HG03045 (cell line): ENCODE measurements at regions not wholly inside any gene's neighbourhood (a gene's known extent, or its start where the extent isn't known, plus 50 kb on each side); places are given as distances from the start of the nearest gene placed in this dataset.

Source experiments
- ATAC-seq: cut with Tn5 transposase; IDR thresholded peaks from one replicate; pipeline ENCODE4 v1.9.1; 2021; ENCODE audit warnings: mild to moderate bottlenecking, moderate library complexity; ENCODE audit not compliant: unreplicated experiment

DNA sequence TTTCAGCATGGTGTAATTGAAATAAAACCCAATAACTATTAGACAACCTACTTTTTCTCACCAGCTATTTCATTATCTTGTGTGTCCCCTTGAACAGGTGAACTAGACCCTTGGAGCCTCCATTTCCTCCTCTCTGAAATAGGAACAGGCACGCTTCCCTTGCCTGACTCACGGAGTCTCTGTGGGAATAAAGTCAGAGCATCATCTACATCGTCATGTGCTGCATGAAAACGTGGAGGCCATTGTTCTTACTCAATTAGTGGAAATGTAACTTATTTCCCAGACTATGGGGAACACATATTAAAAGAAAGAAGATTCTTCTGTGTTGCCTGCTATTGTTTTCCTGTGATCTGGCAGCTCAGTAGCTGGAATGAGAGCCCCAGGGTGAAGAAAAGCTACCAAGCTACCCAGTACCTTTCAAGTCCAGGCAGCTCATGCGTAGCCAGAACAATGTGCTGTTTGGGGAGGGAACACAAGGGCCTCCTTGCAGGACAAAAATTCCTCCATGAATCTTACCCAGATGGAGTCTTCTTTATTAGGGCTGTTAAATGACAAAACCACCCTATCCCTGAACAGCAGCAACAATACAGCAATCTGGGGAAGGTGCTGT is 59.8 kb downstream of the SOX11 start:
- no peak for ATAC-seq

DNA sequence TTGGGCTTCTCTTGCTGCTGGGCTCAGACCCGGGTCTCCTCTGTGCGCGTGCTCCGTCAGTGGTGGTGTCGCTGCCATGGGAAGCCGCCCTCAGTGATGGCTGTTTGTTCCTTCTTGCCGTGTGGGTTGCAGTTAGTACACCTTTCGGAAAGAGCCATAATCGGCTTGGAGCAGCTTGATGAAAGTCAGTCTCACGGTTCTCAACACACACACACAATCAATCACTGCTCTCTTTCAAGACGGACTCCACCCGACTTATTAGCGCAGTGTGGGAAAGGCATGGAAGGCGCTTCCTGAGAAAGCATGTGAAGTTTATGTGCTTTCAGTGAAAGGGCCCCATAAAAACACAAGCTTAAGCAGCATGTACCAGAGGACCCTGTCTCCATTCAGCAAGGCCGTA is 64.1 kb downstream of the SOX11 start:
- no peak for ATAC-seq

- ATAC-seq: no peak
These were observed 66.2 kb downstream of the SOX11 start for GRCh38 chr2:5758346-5758745.

- no peak for ATAC-seq
These were observed 67.8 kb downstream of the SOX11 start for GRCh38 chr2:5759949-5760348.

GRCh38 chr2:5763531-5763930 is 71.3 kb downstream of the SOX11 start:
- ATAC-seq: no peak

- ATAC-seq: no peak
These were observed 71.9 kb downstream of the SOX11 start for GRCh38 chr2:5764041-5764440.

DNA sequence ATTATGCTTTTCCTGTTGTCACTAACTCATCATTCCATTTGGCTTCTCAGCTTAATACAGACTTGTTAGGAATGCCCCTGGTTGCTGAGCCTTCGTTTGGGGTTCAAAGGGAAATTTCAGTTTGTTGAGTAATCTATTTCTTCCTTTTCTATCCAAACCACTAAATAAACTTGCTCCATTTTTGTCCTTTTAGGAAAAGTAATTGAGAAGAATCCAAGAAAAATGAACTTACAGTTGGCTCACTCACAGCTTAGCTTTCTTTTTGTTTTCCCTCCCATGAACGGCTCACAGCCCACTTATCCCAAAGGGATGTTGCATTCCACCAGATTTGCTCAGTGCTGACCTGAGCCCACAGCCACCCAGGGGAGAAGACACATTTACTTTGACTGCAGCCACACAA is 73.9 kb downstream of the SOX11 start:
- no peak for ATAC-seq

DNA sequence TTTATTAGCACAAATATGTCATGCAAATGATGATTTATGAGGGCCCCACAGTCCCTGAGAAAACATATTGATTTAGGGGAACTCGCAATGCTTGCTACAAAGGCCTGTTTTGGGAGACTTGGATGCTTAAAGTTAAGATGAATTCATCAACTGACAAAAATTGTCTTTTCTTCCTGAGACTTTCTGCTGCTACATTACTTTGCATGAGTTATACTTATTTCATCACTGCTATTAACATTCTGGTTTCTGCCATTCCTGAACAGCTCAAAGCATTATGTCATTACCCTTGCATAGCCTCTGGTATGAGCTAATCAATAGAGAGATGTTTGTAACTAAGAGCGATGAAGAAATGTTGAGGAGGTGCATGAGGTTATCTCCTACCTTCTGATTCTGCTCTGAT is 74.4 kb downstream of the SOX11 start:
- no peak for ATAC-seq

DNA sequence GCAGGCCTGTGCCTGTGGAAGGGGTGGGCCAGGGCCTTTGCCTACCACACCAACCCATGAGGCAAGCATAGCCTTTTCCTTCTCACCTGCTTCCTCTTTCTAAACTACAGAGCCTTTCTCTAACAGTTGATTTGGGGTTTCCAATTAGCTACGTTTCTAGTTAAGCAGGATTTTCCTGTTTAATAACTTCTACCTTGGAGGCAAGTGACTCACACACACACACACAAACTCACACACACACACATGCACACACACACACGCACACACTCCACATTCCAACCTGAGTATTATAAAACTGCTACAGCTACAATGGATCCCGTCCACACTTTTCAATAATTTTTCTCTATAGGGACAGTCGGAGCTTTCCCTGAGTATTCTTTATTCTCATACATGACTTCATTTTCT is 84.9 kb downstream of the SOX11 start:
- ATAC-seq: no peak

GRCh38 chr2:5781679-5782078 is 89.5 kb downstream of the SOX11 start:
- no peak for ATAC-seq

DNA sequence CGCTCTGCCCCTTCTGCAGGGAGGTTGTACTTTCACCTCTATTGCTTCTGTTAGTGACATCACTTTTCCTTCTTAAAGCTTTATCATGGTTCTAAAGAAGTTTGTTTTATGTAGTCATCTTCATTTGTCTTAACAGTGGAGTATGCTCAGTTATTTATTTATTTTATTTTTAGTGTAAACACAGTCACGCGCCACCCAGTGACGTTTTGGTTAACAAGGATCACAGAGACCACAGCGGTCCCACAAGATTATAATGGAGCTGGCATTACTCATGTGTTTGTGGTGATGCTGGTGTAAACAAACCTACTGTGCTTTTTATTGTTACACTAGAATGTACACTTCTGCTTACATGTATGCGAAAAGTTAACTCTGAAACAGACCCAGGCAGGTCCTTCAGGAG is 89.9 kb downstream of the SOX11 start:
- no peak for ATAC-seq

DNA sequence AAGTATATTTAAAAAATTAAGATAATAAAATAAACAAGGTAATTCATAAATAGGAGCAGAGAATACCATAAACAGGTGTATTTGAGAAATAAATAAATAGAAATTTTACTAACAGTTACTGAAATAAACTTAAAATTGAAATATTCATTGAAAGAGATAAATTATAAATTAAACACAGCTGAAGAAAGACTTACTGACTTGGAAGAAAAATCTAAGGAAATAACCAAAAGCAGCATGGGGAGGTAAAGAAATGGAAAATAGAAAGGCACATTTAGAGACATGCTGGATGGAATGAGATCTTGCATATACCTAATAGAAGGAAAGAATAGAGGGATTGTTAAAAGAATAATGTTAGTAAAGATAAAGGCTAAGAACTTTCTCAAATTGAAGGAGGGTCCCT is 96.3 kb downstream of the SOX11 start:
- ATAC-seq: no peak

- ATAC-seq: no peak
These were observed 99.2 kb downstream of the SOX11 start for GRCh38 chr2:5791371-5791770.

DNA sequence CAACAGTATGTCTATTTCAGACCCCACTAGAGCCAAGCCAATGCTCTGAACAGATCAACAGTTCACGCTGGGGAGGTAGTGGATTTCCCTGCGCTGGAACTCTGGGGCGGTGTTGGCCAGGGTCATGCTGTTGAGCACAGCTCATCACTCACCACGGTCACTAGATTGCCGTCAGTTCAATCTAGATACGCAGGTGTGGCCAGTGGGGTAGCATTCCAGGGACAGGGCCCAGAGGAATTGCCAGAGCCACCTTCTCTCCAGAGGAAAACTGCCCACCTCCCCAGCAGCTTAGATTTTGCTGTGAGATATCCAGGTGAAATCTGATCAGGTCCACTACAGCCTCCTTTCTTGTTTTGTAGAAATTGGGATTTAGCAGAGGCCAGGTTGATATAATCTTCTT is 101.8 kb downstream of the SOX11 start:
- no peak for ATAC-seq

GRCh38 chr2:5798084-5798483 is 105.9 kb downstream of the SOX11 start:
- ATAC-seq: no peak

DNA sequence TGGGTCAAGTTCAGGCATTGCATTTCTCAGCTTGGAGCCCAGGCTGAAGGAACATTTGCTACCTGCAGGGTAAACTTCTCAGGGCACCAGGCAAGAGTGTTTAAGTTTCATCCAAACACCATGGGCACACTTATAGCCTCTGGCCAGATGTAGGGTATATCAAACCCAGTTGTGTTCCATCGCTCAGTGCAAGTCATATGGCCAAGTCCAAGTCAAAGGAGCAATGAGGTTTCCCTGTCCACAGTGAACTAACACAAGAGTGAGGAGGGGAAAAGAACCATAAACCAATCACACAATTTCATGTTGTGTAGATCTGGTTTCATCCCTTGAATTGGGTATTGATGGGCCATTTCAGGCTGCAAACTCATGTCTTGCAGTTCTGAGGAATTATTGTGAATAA is 107.2 kb downstream of the SOX11 start:
- ATAC-seq: no peak

GRCh38 chr2:5803547-5803946 is 111.4 kb downstream of the SOX11 start:
- ATAC-seq: no peak

DNA sequence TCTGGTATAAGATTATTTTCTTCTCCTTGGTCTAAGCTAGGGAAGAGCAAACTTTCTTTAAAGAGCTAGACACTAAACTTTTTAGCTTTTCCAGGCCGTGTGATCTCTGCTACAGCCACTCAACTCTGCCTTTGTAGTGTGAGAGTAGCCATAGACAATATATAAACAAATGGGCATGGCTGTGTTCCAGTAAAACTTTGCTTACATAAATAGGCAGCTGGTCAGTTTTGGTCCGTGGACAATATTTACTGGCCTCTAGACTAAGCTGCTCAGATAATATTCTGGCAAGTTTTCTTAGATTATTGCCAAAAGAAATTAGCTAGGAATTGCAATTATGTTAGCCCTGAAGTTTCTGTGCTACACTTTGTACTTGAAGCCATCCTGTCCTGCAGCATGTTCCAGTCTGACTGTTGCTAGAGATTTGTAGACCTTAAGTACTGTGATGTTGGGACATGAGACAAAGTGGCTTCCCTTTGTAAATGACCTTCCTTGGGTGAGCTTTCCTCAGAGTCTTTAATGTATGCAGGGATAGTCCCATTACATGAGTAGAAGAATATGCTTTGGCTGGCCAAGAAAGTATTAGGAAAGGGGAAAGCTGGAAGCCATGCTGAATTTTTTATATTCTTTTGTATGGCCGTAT is 126.9 kb downstream of the SOX11 start:
- no peak for ATAC-seq

- no peak for ATAC-seq
These were observed 131.9 kb downstream of the SOX11 start for GRCh38 chr2:5824126-5824525.

- ATAC-seq: no peak
These were observed 133.5 kb downstream of the SOX11 start for GRCh38 chr2:5825686-5826085.

DNA sequence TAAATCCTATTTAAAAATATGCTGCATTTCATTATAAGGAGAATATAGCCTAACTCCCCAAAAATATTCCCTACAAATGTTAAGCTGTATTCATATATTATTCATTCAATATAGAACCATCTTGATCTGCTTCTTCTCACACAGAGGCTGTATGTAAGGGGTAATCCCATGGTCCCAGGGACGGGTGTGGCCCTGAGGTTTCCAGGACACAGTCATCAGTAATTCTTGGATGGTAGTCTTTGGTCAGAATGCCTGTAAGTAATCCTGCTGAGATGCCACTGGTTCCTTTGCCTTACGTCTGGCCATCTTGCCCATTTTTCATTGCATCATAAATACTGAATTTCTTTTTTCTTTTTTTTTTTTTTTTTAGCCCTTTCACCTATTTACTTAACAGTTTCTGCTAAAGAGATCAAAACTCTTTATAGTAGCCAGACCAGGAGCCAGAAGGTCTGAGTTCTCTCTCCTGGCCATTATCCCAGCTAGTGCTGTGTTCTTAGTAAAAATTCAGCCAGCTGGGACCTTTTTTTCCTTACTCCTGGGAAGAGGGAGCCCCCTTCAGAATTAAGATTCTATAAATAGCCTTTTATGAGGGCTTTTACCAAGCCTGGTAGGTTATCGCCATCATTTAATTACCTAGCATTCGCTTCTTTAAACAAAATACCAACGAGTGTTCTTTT is 134.9 kb downstream of the SOX11 start:
- ATAC-seq: no peak

DNA sequence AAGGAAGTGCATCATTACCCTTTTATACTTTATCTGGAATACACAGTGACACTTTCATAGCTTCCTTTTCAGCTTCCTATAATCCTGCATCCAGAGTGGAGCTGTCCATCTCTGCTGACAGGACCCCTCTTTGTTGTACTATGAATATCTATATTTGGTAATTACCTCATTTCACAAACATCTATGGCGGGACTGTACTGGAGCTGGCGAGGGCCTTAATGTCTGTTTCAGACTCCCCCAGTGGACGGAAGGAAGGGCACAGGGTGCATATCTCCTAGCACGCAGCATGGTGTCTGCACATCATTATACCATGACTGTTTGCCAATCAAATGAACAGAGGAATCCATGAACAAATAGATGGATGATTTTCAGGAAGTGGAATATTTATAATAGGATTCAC is 142.3 kb downstream of the SOX11 start:
- ATAC-seq: no peak

GRCh38 chr2:5839550-5839949 is 147.4 kb downstream of the SOX11 start:
- ATAC-seq: no peak
